ENCODE measurements at regions not wholly inside any gene's neighbourhood (a gene's known extent, or its start where the extent isn't known, plus 50 kb on each side); places are given as distances from the start of the nearest gene placed in this dataset.

- 54 to 78% methylated on average over 4 of the region's 4 CpGs for WGBS, 2 donors
- H3K9me3 ChIP-seq, result no peaks in the 10 kb centered on the region
- no peak for DNase-seq
- H3K4me1 ChIP-seq, result no peaks in the 10 kb centered on the region
- H3K27me3 ChIP-seq, result no peaks in the 10 kb centered on the region
- TF ChIP-seq CTCF (IDR thresholded peaks at IDR 0.05) (no peak), POLR2AphosphoS5 (IDR thresholded peaks at IDR 0.05) (no peak), EP300 (IDR thresholded peaks at IDR 0.05) (no peak), POLR2A (IDR thresholded peaks at IDR 0.05) (no peak)
- no peak overlapping the region for H3K27ac ChIP-seq
- H3K36me3 ChIP-seq, result no peaks in the 10 kb centered on the region
- no peak overlapping the region for H3K4me3 ChIP-seq
- intact Hi-C loops (cut with DNase I), result no loop called here
These were observed 663.1 kb upstream of the PCDH15 start for GRCh38 chr10:55464083-55464482.

GRCh38 chr10:55460008-55460407 is 659.0 kb upstream of the PCDH15 start:
- TF ChIP-seq POLR2AphosphoS5 (IDR thresholded peaks at IDR 0.05) (no peak), CTCF (IDR thresholded peaks at IDR 0.05) (no peak), EP300 (IDR thresholded peaks at IDR 0.05) (no peak), POLR2A (IDR thresholded peaks at IDR 0.05) (no peak)
- intact Hi-C loops (cut with DNase I), result no loop called here
- H3K27ac ChIP-seq, result no peak overlapping the region
- H3K4me1 ChIP-seq, result no peaks in the 10 kb centered on the region
- no peaks in the 10 kb centered on the region for H3K27me3 ChIP-seq
- WGBS, 2 donors, result 80 to 84% methylated on average over 3 of the region's 3 CpGs
- no peaks in the 10 kb centered on the region for H3K36me3 ChIP-seq
- no peak for DNase-seq
- no peak overlapping the region for H3K4me3 ChIP-seq
- no peaks in the 10 kb centered on the region for H3K9me3 ChIP-seq

- no peak for TF ChIP-seq EP300 (IDR thresholded peaks at IDR 0.05)
- TF ChIP-seq CTCF (IDR thresholded peaks at IDR 0.05), result no peak
- TF ChIP-seq POLR2AphosphoS5 (IDR thresholded peaks at IDR 0.05), result no peak
- no peak for TF ChIP-seq POLR2A (IDR thresholded peaks at IDR 0.05)
- intact Hi-C loops (cut with DNase I), result no loop called here
- Histone ChIP-seq H3K27me3 (no peaks in the 10 kb centered on the region), H3K36me3 (no peaks in the 10 kb centered on the region), H3K4me3 (no peak overlapping the region), H3K9me3 (no peaks in the 10 kb centered on the region), H3K27ac (no peak overlapping the region), H3K4me1 (no peaks in the 10 kb centered on the region)
- DNase-seq, result no peak
- 33 to 58% methylated on average over 2 of the region's 2 CpGs for WGBS, 2 donors
These were observed 649.0 kb upstream of the PCDH15 start for GRCh38 chr10:55449981-55450380.

GRCh38 chr10:55446441-55447002 is 645.5 kb upstream of the PCDH15 start:
- H3K36me3 ChIP-seq, result no peaks in the 10 kb centered on the region
- no peaks in the 10 kb centered on the region for H3K27me3 ChIP-seq
- H3K27ac ChIP-seq, result no peak overlapping the region
- no peaks in the 10 kb centered on the region for H3K4me1 ChIP-seq
- 80 to 86% methylated on average over 5 of the region's 5 CpGs for WGBS, 2 donors
- TF ChIP-seq EP300 (IDR thresholded peaks at IDR 0.05), result no peak
- no peak for TF ChIP-seq CTCF (IDR thresholded peaks at IDR 0.05)
- TF ChIP-seq POLR2A (IDR thresholded peaks at IDR 0.05), result no peak
- no peak for TF ChIP-seq POLR2AphosphoS5 (IDR thresholded peaks at IDR 0.05)
- H3K4me3 ChIP-seq, result no peak overlapping the region
- intact Hi-C loops (cut with DNase I), result no loop called here
- DNase-seq, result no peak
- H3K9me3 ChIP-seq, result no peaks in the 10 kb centered on the region

- Histone ChIP-seq H3K9me3 (no peaks in the 10 kb centered on the region), H3K27ac (no peak overlapping the region), H3K36me3 (no peaks in the 10 kb centered on the region), H3K27me3 (no peaks in the 10 kb centered on the region), H3K4me1 (no peaks in the 10 kb centered on the region), H3K4me3 (no peak overlapping the region)
- intact Hi-C loops (cut with DNase I), result no loop called here
- TF ChIP-seq POLR2A (IDR thresholded peaks at IDR 0.05), result no peak
- TF ChIP-seq EP300 (IDR thresholded peaks at IDR 0.05), result no peak
- no peak for TF ChIP-seq POLR2AphosphoS5 (IDR thresholded peaks at IDR 0.05)
- no peak for DNase-seq
- WGBS, 2 donors, result 81 to 90% methylated on average over 2 of the region's 2 CpGs
These were observed 640.7 kb upstream of the PCDH15 start for GRCh38 chr10:55441777-55442176.

All from sigmoid colon (tissue), 6 donors.